Suppressor macrophage treated with lipopolysaccharide for 4 hours (primary cell): ENCODE measurements at regions not wholly inside any gene's neighbourhood (a gene's known extent, or its start where the extent isn't known, plus 50 kb on each side); places are given as distances from the start of the nearest gene placed in this dataset.
"Not testable (repeated sequence)": the region's sequence is repeated elsewhere in the genome, so short reads cannot be mapped to it uniquely, and the experiment has no call there.

Source experiments
- DNase-seq: peaks from one replicate; pipeline ENCODE4 v3.0.0-alpha.2; 2020

DNA sequence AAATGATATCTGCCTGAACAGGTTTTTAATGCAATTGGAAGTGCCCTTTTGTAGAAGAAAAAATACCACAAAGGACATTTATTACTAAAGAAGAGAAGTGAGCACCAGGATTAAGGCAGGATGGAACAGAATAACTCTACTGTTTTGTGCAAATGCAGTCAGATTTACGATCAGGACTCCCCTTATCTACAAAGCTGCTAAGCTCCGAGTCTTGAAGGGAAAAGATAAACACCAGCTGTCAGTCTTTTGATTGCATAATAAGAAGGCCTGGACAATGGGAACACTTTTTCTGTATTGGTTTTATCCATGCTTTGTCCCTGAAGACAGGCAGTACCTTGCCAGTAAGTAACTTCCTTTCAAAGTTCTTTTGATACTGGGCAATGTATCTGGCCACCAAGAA, 797.9 kb upstream of the SLC35B3 start:
- DNase-seq, result no peak

DNA sequence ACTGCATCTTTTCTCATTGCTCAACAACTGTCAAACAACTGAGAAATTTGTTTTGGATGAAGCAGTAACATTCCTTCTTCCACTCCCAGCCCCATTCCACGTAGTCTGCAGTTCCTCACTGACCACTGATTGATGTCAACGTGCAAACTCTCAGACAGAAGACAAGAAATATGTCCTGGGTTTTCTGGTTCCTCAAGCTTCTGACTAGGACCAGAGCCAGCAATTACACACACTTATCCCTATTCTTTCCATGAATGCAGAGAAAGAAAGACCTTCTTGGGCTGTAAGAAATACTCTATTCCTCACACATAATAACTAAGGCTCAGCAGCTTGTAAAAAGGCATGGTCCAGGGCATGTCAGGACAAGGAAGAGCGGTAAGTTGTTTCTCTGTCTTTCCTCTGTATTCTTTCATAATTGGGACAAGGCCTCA, 790.1 kb upstream of the SLC35B3 start:
- no peak for DNase-seq

DNA sequence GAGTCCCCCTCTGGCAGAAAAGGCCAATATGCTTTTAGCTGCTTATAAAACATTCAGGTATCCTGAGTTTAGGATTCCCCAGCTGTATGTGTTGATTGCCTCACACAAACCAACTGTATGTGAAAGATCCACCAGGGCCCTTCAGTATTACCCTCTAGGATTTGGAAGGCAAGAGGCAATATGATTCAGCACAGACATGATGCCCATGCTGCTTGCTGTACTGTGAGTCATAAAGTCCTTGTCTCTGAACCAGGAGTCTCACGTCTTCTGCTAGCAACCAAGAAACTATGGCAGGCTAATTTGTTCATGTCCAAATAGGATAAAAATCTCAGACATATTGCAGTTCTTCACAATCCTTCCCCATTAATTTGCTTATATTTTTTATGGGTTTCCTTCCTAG, 789.2 kb upstream of the SLC35B3 start:
- no peak for DNase-seq

DNA sequence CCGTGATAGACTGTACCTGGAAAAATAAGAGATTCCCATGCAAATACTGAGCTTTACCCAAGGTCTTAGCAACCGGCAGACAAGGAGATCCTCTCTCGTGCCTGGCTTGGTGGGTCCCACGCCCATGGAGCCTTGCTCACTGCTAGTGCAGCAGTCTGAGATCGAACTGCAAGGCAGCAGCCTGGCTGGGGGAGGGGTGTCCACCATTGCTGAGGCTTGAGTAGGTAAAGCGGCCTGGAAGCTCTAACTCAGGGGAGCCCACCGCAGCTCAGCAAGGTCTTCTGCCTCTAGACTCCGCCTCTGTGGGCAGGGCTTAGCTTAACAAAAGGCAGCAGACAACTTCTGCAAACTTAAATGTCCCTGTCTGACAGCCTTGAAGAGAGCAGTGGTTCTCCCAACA, 778.4 kb upstream of the SLC35B3 start:
- not testable (repeated sequence) for DNase-seq

DNA sequence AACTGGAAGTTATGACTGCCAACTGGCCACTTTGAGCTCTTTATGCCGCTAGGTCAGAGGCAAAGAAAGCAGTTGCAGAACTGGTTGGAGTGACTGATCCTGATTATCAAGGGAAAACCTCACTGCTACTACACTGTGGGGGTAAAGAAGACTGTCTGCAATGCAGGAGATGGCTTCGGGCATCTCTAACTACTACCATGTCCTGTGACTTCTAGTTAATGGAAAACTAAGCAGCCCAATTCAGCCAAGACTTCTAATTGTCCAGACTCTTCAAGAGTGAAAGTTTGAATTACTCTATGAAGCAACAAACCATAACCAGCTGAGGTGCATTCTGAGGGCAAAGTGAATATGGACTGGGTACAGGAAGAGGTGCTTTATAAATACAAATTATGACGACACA, 773.6 kb upstream of the SLC35B3 start:
- no peak for DNase-seq

DNA sequence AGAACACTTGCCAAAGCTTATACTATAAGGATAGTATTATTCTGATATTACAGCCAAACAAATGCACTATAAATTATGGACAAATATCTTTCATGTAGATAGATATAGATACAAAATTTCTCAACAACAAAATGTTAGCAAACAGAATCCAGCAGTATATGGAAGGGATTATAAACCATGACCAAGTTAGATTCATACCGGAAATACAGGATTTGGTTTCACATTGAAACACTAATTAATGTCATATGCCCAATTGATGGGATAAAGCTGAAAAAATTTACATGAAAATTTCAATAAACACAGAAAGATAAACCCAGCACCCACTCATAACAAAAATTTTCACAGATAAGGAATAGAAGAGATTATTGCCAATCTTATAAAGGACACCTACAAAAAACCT, 770.3 kb upstream of the SLC35B3 start:
- DNase-seq, result no peak

DNA sequence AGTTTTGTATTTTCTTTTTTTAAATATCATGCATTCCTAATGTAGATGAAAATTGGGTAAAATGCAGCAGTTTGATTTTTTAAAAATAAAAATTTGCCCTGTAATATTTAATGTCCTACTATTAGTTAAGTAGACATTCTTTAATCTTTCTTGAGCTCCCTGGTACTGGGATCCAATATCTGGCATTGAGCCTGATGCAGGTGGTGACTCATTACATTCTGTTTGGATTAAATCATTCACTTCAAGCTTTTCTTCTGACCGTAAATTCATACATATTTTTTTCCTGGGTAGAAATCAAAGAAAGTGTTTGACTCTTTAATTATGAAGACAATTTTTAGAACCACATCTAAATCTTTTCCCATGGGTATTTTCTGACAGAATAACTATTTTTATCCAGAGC, 768.8 kb upstream of the SLC35B3 start:
- DNase-seq, result no peak

DNA sequence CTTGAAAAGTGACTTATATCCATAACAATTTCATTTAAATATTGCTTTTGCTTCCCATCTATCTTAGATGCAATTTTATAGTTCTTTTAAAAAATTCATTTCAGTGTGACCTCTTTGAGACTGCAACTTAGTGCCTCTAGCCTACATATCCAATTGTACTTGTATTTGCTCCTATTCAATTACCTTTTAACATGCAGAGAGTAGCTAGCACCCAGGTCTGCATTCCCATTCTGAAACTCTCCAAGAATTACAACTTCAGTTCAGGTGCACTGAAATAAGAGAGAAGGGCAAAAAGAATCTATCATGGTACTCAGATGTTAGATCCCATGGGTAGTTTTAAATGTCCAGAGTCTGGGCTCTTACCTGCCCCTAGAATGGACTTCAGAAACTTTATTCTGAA, 765.4 kb upstream of the SLC35B3 start:
- no peak for DNase-seq

DNA sequence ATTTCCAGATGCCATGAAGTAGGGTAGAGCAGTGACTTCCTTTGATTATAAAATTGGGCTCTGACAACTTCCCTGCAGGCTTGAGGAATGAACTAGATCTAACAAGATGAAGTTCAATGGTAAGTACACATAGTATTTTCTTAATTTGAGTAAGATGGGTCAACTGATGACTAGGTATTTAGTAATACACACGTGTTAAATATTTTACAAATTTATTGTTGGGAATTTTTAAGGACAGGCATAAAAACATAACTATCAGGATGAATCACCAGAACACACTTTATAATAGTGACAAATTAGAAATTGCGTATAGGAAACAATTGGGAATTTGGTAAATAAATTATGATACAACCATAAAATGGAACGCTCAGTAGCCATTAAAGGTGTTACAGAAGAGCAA, 762.4 kb upstream of the SLC35B3 start:
- DNase-seq, result no peak

DNA sequence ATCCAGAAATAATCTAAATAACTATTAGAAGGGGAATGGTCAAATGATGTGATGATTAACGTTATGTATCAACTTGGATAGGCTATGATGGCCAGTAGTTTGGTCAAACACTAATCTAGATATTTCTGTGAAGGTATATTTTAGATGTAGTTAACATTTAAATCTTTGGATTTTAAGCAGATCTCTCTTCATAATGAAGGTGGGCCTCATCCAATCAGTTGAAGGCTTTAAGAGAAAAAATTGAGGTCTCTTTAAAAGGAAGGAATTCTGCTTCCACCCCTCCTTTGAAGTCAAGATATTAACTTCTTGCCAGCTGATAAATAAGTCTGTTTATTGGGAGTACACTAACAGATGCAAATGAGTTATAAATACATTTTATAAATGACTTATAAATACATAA, 760.0 kb upstream of the SLC35B3 start:
- DNase-seq, result no peak

DNA sequence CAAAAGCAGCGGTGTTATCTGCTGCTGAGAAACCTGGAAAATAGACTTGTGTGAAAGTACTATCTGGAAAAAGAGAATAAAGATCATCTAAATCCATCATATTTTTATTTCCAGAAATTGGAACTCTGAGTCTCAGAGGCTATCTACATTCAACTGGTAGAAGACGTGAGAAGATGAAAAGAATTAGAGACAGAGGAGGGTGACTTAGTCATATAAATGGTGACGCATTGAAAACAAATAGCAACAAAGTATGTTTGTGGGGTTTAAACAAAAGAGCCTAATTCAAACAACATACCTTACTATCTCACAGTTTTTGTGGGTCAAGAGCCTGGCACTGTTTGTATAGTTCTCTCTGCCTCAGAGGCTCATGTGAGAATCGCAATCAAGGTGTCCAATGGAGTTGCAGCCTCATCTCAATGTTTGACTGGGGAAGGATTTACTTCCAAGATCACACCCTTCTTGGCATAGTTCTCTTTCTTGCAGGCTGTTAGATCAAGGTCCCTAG, 757.1 kb upstream of the SLC35B3 start:
- DNase-seq, result no peak

DNA sequence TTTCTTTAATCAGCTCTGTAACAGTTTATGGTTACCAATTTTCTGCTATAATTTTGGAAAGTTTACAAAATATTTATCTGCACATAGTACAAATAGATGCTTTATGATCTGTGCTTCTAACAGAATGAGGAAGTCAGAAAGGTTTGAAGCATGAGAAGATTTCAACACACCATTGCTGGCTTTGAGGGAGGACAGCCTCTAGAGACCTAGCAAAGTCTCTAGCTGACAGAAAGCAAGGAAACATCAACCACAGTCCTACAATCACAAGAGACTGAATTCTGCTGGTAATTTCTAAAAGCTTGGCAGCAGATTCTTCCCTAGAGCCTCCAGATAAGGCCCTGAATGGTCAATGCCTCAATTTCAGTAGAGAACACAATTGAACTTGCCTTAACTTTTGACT, 750.8 kb upstream of the SLC35B3 start:
- no peak for DNase-seq

DNA sequence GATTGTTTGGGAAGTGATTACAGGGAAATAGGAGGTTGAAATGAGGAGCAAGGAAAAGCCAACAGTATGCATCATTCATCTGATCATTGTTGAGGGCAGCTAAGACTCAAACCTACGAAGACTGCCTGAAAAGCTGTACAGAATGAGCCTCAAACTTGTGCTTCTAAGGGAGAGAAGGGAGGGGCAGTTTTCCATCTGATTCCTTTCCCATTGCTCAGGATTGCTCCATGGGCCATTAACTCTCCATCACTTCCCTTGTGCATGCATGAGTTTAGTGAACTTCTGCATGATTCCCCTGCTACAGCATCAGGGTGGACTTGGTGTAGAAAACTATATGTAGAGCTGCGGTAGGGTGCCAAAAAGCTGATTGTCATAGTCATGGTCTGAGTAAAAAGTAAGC, 742.7 kb upstream of the SLC35B3 start:
- no peak for DNase-seq

DNA sequence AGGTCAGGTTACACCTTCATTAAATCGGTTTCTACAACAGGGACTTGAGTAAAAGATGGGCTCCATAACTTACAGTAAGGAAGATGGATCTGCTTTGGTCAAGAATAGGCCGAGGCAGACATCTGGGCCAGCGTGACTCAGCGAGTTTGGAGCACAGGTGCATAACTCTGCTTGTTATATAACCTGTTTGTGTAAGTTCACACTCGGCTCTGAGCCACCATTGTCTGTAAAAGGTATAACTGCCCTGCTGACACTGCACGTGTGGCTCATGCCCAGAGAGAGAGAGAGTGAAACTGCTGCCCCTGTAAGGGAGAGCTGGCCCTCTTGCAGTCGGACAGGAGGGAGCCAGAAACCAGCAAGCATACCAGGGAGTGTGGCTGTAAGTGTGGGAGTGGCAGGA, 737.9 kb upstream of the SLC35B3 start:
- no peak for DNase-seq

DNA sequence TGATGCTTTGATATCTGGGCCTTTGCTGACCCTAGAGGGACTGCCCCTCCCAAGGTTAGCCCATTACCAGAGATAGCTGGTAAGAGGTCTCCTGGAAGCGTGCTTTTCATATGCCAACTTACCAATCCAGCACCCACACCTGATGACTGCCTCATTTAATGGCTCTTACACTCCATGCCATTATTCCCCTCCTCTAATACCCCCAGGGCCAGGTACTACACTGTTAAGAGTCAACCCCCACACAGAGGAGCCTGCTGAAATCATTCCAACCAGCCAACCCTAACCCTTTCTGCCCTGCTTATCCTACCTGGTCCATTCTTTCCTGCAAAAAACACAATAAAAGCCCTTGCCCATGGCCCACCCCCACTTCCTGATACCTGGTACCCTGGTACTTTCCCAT, 736.8 kb upstream of the SLC35B3 start:
- no peak for DNase-seq

DNA sequence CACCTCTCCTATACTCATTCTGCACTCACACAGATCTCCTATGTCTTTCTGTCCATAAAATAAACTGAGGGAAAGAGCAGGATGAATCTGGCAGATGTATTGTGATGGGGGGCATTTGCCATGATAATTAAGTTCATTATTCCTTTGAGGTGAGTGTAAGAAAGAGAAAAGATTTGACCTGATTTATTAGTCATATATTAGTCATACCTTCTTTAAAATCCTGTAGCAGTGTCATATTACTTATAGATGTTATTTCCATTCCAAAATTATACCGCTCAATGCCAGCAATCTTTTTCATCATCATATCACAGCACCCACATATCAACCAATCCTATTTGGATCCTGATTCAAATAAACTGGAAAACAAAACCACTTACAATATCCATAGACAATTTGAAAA, 733.3 kb upstream of the SLC35B3 start:
- no peak for DNase-seq

DNA sequence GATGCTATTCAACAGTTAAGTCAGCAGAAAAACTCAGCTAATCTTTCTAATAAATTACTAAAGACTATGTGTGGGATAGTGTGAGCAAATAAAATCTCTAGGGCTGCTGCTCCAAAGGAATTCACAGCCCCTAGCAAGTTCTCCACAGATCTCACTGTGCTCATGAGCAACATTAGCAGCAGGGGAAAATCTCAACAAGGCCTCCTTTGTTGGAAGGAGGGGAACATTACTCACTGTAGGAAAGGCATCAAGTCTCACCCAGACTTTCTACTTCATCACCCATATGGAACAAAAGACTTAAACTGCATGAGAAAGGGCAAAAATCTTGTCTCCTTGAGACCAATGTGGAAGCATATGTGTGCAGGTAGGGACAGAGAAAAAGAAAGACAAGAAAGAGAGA, 726.4 kb upstream of the SLC35B3 start:
- no peak for DNase-seq

DNA sequence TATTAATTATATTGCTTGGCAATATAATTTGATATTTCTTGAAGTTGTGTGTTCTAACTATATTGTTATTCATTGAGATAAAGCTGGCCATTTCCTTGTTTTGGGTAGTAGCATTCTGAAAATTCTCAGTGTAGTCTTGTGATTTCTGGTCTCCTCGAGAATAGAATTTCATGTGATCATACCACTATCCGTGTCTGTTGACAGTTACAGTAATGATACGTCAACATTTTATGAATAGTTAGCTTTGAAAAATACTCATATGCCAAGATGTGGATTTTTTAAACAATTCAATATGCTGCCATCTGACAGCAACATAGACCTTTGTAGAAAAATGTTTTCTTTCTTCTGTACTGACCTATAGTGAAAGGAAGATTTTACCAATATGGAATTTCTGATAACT, 723.7 kb upstream of the SLC35B3 start:
- no peak for DNase-seq

DNA sequence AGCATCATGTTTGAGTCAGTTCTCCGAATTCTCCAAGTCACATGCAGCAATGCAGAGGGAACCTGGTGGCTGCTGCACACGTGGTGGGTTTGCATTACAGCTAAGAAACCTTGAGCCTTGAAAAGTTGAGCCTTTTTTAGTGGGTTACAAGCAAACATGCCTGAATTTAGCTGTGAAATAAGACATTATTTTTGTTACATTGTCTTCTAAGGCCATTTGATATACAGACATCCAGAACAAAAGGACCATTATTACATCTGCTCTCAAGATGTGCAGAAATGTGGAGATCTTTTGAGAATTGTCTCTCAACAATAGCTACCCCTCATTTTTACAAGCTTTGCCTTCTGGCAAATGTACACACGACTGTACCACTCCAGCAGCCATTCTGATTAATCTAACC, 720.5 kb upstream of the SLC35B3 start:
- no peak for DNase-seq

DNA sequence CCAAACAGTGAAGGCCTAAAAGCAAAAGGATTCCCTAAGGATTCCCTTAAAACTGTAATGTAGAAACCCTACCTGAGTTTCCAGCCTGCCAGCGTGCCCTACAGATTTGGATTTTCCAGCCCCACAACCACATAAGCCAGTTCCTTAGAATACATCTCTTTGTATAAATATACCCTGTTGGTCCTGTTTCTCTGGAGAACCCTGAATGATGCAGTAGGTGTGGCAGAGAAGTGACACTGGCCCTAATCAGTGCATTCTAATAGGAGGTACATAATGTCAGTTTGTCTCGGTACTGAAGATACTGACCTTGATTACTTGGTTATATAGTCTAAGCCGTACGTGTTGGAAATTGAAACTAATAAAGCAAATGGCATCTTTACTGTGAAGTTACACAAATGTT, 707.8 kb upstream of the SLC35B3 start:
- DNase-seq, result no peak

DNA sequence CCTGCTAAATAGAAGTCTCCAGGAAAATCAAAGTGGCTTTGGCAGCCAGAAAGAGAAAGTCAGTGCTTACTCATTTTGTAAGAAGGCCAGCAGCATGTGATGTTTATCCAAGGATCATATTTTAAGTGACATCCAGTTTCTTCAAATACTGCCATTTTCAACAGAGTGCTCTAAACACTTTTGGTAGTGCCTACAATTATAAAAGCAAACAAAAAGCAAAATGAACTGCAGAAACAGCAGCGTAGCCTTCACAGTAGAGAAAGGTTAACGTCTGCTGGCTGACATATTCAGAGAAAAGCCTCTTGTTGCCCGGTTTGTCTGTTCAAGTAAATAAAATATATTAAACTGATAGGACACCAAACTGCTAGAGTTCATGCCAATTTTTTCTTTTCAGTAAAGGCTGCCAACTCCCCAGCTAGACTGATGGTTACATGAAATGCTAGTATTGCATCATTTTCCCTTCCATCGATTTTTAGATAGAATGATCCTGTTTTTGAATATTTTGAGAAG, 705.7 kb upstream of the SLC35B3 start:
- no peak for DNase-seq

DNA sequence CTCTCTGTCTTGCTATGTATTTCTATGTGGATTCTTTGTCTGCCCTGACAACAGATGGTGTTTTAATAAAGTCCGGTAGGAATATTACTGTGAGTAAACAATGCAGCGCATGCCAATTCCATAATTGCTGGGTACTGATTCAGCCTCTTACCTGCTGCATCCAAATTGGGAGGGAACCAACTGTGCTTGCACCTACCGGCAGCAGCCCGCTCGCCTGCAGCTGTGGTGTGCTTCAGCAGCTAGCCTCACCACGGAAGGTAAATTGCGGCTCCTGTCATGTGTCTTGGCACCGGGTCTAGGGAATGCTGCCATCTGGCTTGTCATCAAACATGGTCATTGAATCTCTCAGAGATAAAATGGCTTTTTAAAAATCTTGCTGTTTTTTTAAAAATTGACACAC, 704.8 kb upstream of the SLC35B3 start:
- DNase-seq, result no peak

DNA sequence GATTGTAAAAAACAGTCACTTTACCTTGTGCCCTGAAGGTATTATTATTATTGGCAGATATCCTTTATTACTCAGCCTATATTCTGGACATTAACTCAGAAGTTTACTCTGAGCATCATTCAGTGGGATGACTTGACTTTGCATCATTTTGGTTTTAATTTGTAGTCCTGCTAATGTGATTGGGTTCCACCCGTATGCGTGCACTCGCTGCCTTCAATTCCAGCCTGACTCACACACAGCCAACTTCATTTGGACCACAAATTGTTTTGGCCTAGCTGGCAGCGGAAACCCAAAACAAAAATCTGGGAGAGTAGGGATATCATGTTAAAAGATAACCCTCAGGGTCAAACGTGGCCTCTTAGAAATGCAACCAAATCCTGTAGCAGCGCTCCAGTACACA, 704.4 kb upstream of the SLC35B3 start:
- DNase-seq, result no peak

DNA sequence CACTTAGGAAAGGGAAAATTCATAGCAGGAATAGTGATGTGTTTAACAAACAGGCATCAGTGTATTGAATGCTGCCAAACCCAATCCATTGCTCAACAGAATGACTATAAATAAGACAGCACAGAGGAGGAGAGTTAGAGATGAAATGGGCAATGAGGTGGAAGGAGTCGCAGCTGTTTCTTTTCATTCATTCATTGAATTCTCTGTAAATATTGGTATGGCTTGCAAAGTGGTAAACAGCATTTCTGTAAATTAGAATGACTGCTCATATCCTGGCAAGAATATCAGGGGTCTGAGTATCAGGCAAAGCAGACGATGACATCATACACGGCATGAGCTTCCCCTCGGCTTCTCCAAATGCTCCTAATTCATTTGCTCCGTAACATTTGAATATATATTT, 703.6 kb upstream of the SLC35B3 start:
- no peak for DNase-seq

DNA sequence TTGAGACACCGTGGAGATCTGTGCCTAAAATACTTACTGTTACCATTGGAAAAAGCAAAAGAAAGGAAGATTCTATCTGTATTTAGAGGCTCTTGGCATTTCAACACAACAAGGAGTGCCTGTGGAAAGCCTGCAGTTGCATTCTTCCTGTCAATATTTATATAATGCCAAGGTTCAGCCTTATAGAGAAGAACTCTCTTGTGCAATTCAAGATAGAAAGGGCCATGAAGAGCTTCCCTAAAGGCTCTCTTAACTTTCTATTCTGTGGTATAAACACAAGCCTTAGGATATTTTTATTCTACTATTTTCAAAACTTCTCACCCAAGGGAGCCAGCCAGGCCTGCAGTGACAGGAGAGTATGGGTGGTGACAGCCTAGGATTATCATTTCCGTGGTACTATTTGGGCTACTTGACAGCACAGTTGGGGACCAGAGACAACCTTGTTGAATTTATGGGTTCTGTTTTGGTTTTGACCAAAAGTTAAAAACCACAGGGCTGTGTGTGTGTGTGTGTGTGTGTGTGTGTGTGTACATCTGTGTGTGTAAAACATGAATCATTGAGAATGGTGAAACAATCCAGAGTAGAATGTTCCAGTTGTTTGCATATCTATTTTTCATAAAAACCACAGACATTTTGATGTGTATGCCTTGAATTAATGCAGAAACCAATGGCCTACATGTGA, 700.9 kb upstream of the SLC35B3 start:
- DNase-seq, result no peak
